ENCODE measurements at regions not wholly inside any gene's neighbourhood (a gene's known extent, or its start where the extent isn't known, plus 50 kb on each side); places are given as distances from the start of the nearest gene placed in this dataset.
"Not testable (repeated sequence)": the region's sequence is repeated elsewhere in the genome, so short reads cannot be mapped to it uniquely, and the experiment has no call there.

DNA sequence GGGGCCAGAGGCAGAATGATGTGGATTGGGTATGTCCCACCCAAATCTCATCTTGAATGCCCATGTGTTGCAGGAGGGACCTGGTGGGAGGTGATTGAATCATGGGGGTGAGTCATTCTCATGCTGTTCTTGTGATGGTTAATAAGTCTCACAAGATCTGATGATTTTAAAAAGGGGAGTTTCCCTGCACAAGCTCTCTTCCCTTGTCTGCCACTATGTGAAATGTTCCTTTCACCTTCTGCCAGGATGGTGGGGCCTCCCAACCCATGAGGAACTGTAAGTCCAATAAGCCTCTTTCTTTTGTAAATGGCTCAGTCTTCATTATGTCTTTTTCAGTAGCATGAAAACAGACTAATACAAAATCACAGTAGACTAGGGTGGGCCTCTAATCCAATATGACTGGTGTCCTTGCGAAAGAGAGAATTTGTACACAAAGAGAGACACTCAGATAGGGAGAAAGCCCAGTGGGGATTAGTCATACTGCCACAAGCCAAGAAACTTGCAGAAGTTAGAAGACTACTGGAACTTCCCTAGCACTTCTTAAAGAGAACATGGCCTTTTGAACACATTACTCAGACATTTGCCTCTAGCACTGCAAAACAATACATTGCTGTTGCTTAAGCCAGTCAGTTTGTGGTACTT is 68.4 kb downstream of the ANXA1 start:
- DNase-seq (ENCODE audit: low read depth) = no peak

DNA sequence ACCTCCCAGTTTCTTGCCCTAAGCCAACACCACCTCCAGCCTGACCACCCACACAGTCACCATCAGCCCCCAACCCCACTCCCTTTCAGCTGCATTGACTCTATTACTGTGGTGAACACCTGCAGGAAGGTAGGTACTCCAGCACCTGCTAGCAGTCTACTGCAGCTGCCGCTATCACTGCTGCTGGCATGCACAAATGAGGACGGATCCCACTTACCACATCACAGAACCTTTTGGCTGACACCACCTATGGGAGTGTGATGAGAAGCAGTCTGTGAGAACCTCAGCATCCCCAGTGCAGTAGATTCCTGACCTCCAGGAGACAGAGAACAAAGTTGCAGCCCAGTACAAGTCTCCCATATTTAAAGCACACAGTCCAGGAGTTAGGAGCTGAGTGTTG is 71.9 kb downstream of the ANXA1 start:
- DNase-seq (ENCODE audit: low read depth) = no peak

DNA sequence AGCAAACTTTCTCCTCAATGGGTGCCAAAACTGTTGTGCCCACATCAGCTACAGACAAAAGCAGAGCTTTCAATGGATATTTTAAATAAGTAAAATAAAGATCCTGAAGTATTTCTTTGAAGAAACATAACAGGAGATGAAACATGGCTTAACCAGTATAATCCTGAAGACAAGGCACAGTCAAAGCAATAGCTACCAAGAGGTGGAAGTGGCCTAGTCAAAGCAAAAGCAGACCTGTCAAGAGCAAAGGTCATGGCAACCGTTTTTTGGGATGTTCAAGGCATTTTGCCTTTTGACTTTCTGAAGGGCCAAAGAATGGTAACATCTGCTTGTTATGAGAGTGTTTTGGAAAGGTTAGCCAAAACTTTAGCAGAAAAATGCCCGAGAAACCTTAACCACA is 77.9 kb downstream of the ANXA1 start:
- DNase-seq (ENCODE audit: low read depth) = no peak

DNA sequence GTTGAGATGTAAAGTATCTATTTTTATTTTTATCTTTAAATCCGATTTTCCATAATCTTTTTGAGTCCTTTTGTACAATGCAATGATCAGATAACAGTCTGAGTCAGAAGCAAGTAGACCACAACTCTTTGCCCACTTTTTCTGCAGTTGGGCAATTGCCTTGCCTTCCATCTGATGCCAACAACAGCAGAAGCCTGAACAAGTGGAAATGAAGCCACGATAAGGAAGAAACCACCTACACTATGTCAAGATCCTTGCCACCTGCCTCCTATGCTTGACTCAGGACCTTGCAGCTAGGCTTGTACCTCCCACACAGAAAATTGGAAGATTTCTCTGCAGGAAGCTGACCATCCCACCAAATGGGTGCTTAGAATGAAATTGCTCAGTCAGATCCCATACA is 78.6 kb downstream of the ANXA1 start:
- DNase-seq (ENCODE audit: low read depth) = no peak

DNA sequence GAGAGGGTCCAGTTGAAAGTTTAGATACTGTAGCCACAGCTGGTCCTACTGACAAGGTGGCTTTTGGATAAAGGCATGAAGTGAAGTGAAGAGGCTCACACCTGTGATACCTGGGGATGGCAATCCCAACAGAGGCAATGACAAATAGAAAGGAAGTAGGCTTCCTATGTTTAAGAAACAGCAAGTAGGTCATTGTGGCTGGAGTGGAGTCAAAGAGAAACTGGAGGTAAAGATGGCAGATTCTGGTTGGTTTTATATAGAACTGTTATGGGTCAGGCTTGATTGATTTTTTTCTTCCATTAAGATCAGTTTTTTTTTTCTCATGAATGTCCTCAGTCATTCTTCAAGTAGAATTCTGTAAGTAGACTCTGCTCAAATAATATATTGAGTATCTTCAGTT is 79.5 kb downstream of the ANXA1 start:
- DNase-seq (ENCODE audit: low read depth) = no peak

DNA sequence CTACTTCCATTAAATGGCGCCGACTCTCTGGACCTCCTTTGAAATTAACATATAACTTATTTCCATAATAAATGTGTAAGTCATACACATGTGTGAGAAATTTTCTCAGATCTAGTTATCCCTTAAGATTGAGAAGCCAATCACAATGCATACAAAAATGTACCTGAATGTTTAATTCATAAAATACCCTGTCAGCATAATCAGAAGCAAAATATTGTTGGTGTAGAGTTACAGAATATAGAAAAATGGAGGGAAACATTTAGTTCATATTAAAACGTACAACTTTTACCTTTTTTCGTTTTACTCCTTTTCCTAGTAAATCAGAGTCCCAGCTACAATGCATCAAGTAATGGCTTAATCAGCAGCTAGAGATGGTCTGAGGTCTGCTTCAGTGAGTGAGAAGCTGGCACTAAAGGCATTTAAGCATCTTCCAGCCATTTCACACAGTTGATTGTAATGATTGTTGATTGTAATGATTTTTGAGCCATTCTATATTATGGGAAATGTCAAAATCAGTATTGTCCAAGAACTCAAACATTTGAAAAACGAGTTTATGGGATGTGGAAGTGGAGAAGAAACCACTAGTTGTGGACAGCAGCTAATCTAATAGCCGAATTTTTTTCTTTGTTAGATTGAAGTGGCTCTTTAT is 81.8 kb downstream of the ANXA1 start:
- no peak for DNase-seq (ENCODE audit: low read depth)

DNA sequence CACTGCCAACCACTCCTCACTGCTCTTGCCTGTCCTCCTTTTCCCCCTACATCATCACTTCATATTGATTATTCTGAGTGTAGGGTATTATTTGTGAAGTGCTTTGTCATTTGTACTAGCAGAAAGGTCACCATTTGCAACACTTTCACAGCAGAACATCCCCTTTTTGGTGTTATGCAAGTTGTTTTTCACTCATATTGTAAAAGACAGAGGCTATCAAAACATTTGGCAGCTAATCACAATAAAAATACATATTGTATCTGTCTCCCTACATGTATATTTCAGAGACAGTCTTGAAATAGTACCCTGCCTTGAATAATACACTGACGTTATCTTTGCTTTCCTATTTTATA is 82.3 kb downstream of the ANXA1 start:
- no peak for DNase-seq (ENCODE audit: low read depth)

DNA sequence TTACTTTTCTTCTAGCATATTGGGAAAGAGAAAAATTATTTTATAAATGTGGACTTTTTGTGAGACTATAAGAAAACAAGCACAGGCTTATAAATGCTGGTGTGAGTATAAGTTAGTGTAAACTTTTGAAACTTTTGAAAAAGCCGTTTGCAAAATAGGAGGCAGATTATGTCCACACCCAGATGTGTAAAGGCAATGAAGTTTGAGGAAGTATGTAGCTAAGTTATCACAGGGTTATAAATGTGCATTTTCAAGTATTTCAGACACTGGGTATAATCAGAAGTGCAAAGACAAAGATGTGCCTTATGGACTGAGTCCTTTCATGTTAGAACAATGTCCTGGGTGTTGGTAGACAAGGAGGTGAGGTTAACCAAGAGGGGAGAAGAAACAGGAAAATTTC is 85.5 kb downstream of the ANXA1 start:
- DNase-seq (ENCODE audit: low read depth) = no peak

DNA sequence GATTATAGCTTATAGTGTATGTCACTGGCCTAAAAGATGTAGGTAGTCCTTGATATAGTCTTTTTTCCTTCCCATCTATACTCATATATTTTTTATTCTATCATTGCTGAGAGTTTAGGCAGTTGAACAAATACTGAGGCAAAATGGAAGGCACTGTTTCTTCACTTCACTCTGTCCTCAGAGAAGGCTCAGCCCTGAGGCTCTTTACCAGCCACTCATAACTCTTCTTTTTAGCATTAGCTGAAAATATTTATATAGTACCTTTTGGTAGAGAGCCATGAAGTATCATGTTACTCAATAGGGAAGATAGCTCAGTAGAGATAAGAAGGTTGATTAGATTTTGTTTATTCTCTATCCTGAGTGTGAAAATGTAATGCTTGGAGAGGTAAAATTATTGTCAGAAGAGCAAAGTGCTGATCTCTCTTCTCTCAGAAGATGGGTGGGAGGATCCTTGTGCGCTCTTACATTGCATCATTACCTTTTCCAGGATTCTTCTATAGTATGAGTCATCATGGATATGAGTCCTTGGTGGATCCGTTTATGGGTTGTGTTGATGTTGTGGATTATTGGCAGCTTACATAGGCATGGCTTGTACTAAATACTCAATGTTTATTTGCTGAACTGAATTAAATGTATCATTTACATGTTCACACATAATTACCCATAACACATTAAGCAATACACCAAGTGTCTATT is 88.1 kb downstream of the ANXA1 start:
- no peak for DNase-seq (ENCODE audit: low read depth)

DNA sequence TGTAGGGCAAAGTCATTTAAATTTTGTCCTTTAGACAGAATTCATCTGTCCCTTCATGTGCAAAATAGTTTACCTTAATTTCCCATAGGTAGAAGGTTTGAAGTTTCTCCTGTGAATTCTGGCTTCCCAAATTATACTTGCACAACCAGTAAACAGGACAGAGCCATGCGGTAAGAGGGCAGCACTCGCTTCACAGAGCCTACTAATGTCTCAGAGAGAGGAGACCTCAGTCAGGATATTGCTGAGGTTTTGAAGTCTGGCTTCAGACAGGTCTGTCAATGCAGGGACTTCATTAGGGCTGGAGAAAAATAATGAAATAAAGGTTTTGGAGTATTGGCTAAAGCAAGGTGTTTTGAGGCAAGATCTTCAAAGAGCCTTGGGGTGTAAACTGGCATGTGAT is 91.4 kb downstream of the ANXA1 start:
- DNase-seq (ENCODE audit: low read depth) = no peak

DNA sequence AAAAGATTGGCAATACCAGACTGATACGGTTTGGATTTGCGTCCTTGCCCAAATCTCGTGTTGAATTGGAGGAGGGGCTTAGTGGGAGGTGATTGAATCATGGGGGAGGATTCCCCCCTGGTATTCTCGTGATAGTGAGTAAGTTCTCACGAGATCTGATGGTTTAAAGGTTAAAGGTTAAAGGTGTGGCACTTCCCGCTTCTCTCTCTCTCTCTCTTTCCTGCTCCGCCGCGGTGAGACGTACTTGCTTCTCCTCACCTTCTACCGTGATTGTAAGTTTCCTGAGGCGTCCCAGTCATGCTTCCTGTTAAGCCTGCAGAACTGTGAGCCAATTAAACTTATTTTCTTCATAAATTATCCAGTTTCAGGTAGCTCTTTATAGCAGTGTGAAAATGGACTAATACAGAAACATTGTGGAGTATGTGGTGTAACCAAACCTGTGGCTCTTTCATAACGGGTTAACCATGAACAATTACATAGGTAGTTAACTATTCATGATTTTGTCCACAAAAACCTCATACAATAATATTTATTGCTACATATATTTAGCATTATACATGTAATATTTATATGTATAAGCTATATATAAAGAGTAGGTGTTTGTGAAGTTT is 107.5 kb downstream of the ANXA1 start:
- no peak for DNase-seq (ENCODE audit: low read depth)

DNA sequence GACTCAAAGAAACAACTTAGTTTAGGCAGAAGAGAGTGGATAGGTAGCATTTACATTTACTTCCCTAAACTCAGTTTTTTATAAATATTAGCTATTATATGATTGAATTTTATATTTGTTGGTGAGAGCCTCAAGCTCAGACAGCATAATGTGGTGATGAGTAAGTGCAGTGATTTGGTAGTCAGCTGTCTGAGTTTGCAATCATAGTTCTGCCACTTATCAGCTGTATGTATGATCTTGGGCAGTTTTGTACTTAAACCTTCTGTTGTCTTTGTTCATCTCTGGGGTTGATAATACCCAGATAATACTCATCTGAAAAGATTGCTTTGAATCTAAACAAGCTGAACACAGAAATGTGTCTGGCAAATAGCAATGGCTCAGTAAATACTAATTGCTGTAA is 108.8 kb downstream of the ANXA1 start:
- DNase-seq (ENCODE audit: low read depth) = no peak

DNA sequence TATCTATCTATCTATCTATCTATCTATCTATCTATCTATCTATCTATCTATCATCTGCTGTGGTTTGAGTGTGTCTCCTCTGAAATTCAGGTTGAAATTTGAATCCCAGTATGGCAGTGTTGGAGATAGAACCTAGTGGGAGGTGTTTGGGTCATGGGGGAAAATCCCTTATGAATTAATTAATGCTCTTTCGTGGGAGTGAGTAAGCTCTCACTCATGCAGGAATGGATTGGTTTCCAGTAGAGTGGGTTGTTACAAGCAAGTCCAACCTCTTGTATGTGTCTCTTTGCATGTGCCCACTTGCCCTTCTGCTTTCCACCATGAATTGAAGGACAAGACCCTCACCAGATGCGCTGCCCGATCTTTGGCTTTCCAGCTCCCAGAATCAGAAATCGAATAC is 113.0 kb downstream of the ANXA1 start:
- DNase-seq (ENCODE audit: low read depth) = no peak

DNA sequence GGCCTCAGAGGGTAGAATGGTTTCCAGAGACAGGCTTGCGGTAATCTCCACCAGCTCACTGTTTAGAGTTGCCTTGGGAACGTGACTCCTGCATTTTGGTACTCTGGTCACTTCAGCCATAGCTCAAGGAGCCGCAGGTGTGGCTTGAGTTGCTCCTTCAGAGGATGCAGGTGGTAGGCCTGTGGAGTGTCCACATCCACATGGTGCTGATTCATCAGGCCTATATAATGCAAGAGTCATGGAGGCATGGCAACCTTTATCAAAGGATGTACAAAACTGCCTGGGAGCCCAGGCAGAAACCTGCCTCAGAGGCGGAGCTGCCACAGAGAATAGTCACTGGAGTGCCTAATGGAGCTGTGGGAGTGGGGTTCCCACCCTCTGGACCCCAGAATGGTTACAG is 114.2 kb downstream of the ANXA1 start:
- no peak for DNase-seq (ENCODE audit: low read depth)

DNA sequence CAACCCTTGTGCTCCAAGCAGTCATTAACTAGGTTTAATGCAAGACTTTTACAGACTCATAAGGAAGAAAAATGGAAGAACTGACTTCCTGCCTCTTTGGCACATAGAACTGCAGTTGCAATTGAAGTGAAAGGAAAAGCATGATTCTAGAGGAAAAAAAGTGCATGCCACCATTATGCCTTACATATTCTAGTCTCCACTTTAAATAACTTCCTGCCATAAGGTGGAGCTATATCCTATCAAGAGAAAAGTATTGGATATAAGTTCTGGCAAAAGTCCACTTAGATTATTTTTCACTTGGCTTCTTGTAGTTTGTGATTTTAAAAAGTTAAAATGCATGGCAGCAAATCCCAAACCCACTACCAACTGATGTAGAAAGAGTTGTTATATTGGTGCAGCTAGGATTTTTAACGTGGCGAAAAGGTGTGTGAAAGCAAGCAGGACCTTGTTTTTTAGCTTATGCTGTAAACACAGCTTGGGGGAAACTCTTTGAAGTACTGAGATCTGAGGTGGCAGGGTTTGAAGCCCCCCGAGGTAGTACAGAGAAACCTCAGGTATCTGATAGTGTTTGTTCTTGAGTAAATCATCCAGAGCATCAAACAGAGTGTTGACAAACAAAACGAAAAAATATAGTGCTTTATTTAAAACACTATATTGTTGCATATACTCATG is 117.9 kb downstream of the ANXA1 start:
- DNase-seq (ENCODE audit: low read depth) = no peak

DNA sequence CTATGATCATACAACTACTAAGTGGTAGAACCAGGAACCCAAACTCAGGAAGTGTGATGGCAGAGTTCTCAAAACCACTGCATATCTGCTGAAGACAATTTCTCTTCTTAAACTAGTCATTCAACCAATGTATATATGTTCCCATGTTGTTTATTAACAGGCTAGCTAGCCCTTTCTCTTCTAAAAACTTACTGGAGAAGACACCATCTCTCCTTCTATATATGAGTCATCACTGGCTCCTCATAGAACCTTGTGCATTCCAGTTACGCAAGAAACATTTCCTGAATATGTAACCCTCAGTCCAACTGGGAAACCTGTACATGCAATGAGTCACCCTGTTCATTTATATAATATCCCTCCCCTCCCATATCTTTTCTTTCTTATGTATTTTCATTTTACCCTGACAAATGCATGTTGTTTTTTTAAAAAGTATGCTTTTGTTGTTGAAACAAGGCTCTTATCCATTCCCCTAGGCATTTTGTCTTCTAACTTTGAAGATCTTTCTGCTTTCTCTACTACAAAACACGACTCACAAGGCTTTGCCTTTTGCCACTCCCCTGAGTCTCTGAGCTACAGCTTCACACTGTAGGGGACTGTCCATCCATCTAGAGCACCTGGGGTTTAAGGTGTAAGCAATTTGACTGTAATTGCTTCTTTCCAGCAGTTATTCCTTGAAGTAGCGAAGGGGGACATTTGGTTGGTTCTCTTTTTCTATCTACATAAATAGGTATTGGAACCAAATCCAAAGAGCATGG is 119.5 kb downstream of the ANXA1 start:
- DNase-seq (ENCODE audit: low read depth) = no peak

DNA sequence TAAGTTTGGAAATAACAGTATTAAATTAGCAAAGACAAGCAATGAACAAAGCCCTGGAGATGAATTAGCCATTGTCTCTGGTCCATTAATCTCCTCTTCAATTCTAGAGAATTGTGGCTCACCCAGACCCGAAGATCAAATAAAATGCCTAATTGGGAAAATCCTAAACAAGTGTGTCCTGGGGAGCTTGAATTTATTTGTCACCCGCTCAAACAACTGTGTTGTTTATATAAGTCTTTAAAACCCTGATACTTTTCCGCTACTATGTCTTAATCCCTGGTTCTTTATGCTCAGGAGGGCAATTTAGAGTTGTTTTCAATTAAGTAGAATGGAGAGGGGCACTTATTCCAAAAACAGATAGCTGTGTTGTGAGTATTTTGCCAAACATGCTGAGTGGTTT is 128.4 kb downstream of the ANXA1 start:
- no peak for DNase-seq (ENCODE audit: low read depth)

DNA sequence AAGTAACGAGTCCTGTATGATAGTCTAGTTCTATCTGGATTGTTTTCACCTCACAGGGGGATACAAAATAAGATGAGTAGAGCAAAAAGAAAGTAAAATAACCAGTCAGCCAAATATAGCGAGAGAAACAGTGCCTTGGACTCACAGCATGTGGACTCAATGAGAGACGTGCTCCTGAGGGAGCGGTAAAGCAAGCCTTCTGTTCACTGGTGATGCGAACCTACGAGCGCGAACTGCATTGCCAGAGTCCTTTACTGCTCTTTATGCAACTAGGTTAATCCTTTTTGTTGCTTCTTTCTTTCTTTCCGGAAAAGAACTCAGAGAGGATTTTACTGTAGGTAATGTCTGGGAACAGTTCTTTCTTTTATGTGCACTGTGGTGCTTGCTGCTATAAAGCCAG is 132.7 kb downstream of the ANXA1 start:
- no peak for DNase-seq (ENCODE audit: low read depth)

DNA sequence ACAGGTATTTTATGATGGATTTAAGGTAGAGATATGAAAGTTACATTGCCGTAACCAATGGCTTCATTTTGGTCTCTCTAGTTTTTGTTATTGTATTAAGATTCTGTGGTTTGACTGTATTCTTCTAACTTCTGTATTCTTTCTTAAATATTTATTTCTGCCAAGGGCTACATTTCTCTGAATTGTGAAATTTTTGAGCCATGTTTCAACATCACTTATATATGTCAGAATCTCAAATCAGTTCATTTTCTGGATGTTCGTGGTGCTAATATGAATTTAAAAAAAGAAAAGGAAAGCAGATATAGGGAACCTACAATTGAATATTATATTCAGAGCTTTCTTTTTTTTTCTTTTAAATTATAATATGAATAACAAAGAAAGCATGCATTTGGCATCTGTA is 142.7 kb downstream of the ANXA1 start:
- DNase-seq (ENCODE audit: low read depth) = no peak

DNA sequence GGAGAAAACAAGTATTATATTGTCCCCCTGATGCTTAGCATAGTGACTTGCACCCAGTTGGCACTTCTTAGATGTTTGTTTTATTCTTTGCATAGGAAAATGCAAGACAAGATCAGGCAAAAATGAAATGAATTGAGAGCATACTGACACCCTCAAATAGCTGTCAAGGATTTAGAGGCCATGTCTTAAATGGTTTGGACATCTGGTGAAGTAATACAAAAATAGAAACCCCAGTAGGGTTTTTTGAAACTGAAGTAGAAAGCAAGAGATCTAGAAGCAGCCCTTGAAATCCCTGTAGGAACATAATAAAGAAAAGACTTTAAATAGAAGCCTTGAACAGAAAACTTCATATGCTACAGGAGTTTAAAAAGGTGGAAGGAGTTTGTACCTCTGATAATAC is 174.3 kb downstream of the ANXA1 start:
- no peak for DNase-seq (ENCODE audit: low read depth)

DNA sequence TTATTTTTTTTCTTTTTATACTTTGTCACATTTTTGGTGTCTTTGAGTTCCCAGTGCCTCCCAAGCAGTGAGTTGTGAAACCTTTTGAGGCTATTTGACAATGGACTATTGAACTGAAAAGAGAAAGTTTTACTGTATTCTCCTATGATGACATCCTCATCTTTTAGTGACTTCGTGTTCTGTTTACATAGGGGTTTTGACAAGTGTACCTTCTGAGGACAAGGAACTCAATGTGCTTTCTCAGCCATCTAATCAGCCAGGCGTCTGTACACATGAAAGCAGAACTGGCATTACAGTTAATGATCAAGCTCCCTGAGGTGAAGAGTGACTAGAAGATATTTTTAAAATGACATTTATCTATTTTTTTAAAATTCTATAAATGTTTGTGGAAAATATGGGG is 175.5 kb downstream of the ANXA1 start:
- no peak for DNase-seq (ENCODE audit: low read depth)

DNA sequence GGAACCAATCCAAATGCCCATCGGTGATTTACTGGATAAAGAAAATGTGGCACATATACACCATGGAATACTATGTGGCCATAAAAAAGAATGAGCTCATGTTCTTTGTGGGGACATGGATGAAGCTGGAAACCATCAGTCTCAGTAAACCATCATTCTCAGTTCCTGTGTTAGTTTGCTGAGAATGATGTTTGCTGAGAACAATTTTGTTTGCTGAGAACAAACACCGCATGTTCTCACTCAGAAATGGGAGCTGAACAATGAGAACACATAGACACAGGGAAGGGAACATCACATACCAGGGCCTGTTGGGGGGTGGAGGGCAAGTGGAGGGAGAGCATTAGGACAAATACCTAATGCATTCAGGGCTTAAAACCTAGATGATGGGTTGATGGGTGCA is 185.5 kb downstream of the ANXA1 start:
- not testable (repeated sequence) for DNase-seq (ENCODE audit: low read depth)
